Left lung (tissue), 4 donors: ENCODE measurements at regions not wholly inside any gene's neighbourhood (a gene's known extent, or its start where the extent isn't known, plus 50 kb on each side); places are given as distances from the start of the nearest gene placed in this dataset.
A peak's percentile ranks its signal among the peaks of the same experiment; 100 is the strongest.

Experiments
- ATAC-seq: fragments of 200-7000 bp; cut with Tn5 transposase; one replicate; pipeline ENCODE4 v1.9.1; 2020; ENCODE audit warnings: moderate library complexity
- DNase-seq, 4 donors: peaks; one replicate each; pipeline ENCODE4 v3.0.0-alpha.2; 2013 to 2020
- H3K27ac ChIP-seq, 2 donors: fragments of 200-600 bp; sonication (generic) in 1 of 2; one replicate each; pipeline versions ENCODE4 v1.5.0 to v1.8.0; 2020 to 2021
- H3K27me3 ChIP-seq, 2 donors: fragments of 200-600 bp; sonication (generic) in 1 of 2; one replicate each; pipeline versions ENCODE4 v1.5.0 to v1.8.0; 2020 to 2021
- H3K36me3 ChIP-seq, 2 donors: fragments of 200-600 bp; sonication (generic) in 1 of 2; one replicate each; pipeline versions ENCODE4 v1.5.0 to v1.8.0; 2020 to 2021
- H3K4me1 ChIP-seq, 2 donors: fragments of 200-600 bp; one replicate each; pipeline ENCODE4 v1.8.0; 2021
- H3K4me3 ChIP-seq, 2 donors: fragments of 200-600 bp; sonication (generic) in 1 of 2; one replicate each; pipeline versions ENCODE4 v1.5.0 to v1.8.0; 2020 to 2021; ENCODE audit warnings: mild to moderate bottlenecking in 1 of 2
- H3K9me3 ChIP-seq, 2 donors: fragments of 200-600 bp; sonication (generic) in 1 of 2; one replicate each; pipeline versions ENCODE4 v1.5.0 to v1.8.0; 2020 to 2021
- CTCF ChIP-seq, 2 donors: fragments of 200-600 bp; sonication (generic) in 1 of 2; IDR thresholded peaks; one replicate each; pipeline versions ENCODE4 v1.5.0 to v1.8.0; 2021; ENCODE audit warnings: antibody characterized with exemption in 2 of 2
- intact Hi-C, 2 donors: fragments of 100-400 bp; cut with DNase I; formaldehyde crosslinking; loops; one replicate each; pipeline versions ENCODE4 v1.11.2 to v1.14.2; 2022
- donor health status: DM: no; HTN: yes; CAD: no.
- donor health status: DM: no; HTN: no; CAD: no.

DNA sequence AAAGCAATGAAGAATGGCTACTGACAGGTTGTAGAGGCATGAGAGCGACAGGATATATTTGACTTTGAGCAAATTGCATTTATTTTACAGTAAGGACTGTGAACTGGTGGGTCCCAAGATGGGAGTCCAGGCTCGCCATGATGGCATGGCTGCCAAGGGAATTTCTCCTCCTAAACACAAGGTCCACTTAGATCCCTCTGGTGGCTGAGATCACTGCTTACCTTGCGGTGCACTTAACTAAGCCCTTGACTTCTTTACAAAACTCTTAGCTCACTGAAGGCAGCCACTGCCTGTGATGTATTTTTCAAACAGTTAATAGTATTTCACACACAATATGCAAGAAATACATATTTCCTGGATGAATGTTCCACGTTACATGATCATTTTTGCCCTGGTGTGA, 50.3 kb upstream of the SORBS2 start:
- Histone ChIP-seq H3K4me1 (peaks cover 0 to 4% of the 10 kb centered on the region in 2 donors), H3K27me3 (no peaks in the 10 kb centered on the region), H3K36me3 (no peaks in the 10 kb centered on the region), H3K4me3 (no peak overlapping the region), H3K9me3 (peaks cover 0 to 8% of the 10 kb centered on the region in 2 donors), H3K27ac (no peak overlapping the region)
- no peak for DNase-seq
- no peak for TF ChIP-seq CTCF (IDR thresholded peaks at IDR 0.05)
- intact Hi-C loops: no loop called here
- no peak for ATAC-seq

DNA sequence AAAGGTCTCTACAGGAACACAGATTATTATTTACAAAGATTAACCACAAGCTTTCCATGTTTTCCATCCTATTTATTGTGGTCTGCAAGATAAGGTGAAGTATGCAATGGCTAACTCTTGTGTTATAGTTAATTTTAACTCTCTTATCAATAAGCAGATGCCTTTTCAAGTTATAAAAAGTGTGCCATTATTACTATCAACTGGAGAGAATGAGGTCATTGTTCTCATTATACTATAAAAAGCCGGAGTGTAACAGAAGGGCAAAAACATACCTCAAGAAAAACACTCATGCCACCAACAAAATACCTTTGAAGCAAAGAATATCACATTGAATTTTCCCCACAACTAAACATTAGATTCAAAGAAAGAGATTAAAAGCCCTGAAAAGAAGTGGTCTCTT, 52.0 kb upstream of the SORBS2 start:
- TF ChIP-seq CTCF (IDR thresholded peaks at IDR 0.05): no peak
- Histone ChIP-seq H3K27ac (no peak overlapping the region), H3K27me3 (no peaks in the 10 kb centered on the region), H3K9me3 (no peaks in the 10 kb centered on the region), H3K4me1 (peaks cover 0 to 4% of the 10 kb centered on the region in 2 donors), H3K4me3 (no peak overlapping the region), H3K36me3 (no peaks in the 10 kb centered on the region)
- no peak for ATAC-seq
- intact Hi-C loops: no loop called here
- no peak for DNase-seq

DNA sequence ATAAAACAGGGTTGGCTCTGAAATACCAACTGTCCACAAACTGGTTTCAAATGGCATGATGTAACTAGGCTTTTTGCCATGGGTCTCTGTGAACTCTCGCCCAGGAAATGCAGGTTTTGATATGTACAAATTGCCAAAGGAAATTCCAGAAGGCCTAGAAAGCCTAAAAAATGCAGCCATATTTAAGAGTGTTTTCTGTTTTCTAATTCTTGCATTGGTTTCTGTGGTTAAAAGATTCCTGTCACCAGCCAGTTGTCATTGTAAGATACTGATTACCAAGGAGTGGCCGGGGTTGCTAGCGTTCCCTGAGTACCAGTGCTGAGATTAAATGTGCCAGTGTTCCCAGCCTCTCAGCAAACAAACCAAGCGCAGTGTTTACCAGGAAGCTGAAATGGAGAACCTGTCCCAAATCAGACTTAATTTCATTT, 53.9 kb upstream of the SORBS2 start:
- peak overlapping the region in 1 of 2 donors; percentile 2 for H3K27ac ChIP-seq
- H3K27me3 ChIP-seq: no peaks in the 10 kb centered on the region
- H3K4me1 ChIP-seq: peaks cover 0 to 4% of the 10 kb centered on the region in 2 donors
- ATAC-seq: peak; percentile 91
- H3K9me3 ChIP-seq: no peaks in the 10 kb centered on the region
- H3K4me3 ChIP-seq: no peak overlapping the region
- intact Hi-C loops: no loop called here
- DNase-seq: peak in 2 of 4 donors; percentile 18 to 36
- no peaks in the 10 kb centered on the region for H3K36me3 ChIP-seq
- TF ChIP-seq CTCF (IDR thresholded peaks at IDR 0.05): no peak

DNA sequence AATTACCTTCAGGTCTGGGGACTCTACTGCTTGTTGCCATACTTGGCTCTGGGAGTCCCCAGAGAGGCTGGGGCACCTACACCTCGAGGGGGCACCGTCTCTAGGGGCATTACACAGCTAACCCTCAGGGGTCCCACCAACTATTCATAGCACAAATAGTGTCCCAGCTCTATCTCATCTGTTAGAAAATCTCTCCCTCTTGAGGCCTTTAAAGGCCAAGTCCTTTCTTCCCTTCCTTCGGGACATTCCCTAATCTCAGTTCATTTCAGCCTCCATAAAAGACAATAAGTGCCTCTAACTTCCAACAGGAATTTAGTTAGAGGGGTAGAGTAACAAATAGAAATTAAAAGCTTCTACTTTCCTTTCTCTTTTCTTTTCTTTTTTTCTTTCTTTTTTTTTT, 55.8 kb upstream of the SORBS2 start:
- Histone ChIP-seq H3K36me3 (no peaks in the 10 kb centered on the region), H3K27ac (no peak overlapping the region), H3K9me3 (no peaks in the 10 kb centered on the region), H3K27me3 (no peaks in the 10 kb centered on the region), H3K4me1 (peaks cover 0 to 4% of the 10 kb centered on the region in 2 donors), H3K4me3 (no peak overlapping the region)
- no peak for TF ChIP-seq CTCF (IDR thresholded peaks at IDR 0.05)
- DNase-seq (no peak), ATAC-seq (no peak)
- intact Hi-C loops: no loop called here

DNA sequence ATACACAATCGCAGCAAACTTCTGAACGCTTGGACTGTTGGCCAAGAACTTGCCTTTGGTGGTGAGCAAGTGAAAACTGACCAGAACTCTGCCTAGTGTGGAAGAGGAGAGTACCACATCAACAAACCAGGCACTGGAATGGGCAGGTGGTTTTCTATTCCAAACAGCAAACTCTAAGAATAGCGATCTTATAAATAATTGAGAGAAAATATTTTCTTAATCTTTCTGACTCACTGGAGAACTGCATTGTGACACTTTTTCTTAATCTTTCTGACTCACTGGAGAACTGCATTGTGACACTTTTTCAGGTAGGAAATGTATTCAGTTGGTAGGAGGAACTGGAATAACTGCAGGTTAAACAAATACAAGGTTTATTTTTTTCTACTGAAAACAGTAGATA, 57.0 kb upstream of the SORBS2 start:
- peaks cover 0 to 4% of the 10 kb centered on the region in 2 donors for H3K4me1 ChIP-seq
- intact Hi-C loops: no loop called here
- H3K36me3 ChIP-seq: no peaks in the 10 kb centered on the region
- no peak overlapping the region for H3K27ac ChIP-seq
- no peak for ATAC-seq
- H3K27me3 ChIP-seq: no peaks in the 10 kb centered on the region
- no peak overlapping the region for H3K4me3 ChIP-seq
- TF ChIP-seq CTCF (IDR thresholded peaks at IDR 0.05): no peak
- no peaks in the 10 kb centered on the region for H3K9me3 ChIP-seq
- no peak for DNase-seq
